Osteoblast (primary cell): ENCODE measurements at regions not wholly inside any gene's neighbourhood (a gene's known extent, or its start where the extent isn't known, plus 50 kb on each side); places are given as distances from the start of the nearest gene placed in this dataset.

Experiments used
- DNase-seq: peaks from one replicate; pipeline ENCODE4 v3.0.0; 2011; ENCODE audit warnings: low spot score, mixed read lengths; ENCODE audit not compliant: insufficient read length; ENCODE audit errors: missing footprints
- H2AFZ ChIP-seq: 2 replicates; pipeline ENCODE4 v1.6.0; 2011; ENCODE audit warnings: mild to moderate bottlenecking, low read length
- H3K27ac ChIP-seq: 2 replicates; pipeline ENCODE4 v1.5.1; 2011; ENCODE audit warnings: mild to moderate bottlenecking, low read depth, low read length, moderate library complexity
- H3K27me3 ChIP-seq: 2 replicates; pipeline ENCODE4 v1.6.0; 2012; ENCODE audit warnings: mild to moderate bottlenecking, control low read depth, inconsistent platforms, low read length, moderate library complexity; ENCODE audit not compliant: insufficient read depth
- H3K36me3 ChIP-seq: 2 replicates; pipeline ENCODE4 v1.5.1; 2011; ENCODE audit warnings: mild to moderate bottlenecking, low read length, control low read depth, moderate library complexity; ENCODE audit not compliant: insufficient read depth
- H3K4me1 ChIP-seq: 2 replicates; pipeline ENCODE4 v1.5.1; 2011; ENCODE audit warnings: mild to moderate bottlenecking, low read length, control low read depth, moderate library complexity; ENCODE audit not compliant: insufficient read depth
- H3K4me2 ChIP-seq: 2 replicates; pipeline ENCODE4 v1.6.0; 2011; ENCODE audit warnings: mild to moderate bottlenecking, low read length; ENCODE audit not compliant: insufficient read depth
- H3K4me3 ChIP-seq: fragments of 200-600 bp; sonication (generic); 3 replicates; pipeline ENCODE4 v1.5.1; 2012; ENCODE audit warnings: mild to moderate bottlenecking, low read length, inconsistent platforms; ENCODE audit not compliant: insufficient read depth
- H3K79me2 ChIP-seq: 2 replicates; pipeline ENCODE4 v1.6.0; 2012; ENCODE audit warnings: mild to moderate bottlenecking, low read length, control low read depth, inconsistent platforms; ENCODE audit not compliant: insufficient read depth
- H3K9me3 ChIP-seq: 2 replicates; pipeline ENCODE4 v1.5.1; 2011; ENCODE audit warnings: low read depth, low read length, control low read depth
- H4K20me1 ChIP-seq: 2 replicates; pipeline ENCODE4 v1.6.0; 2012; ENCODE audit warnings: mild to moderate bottlenecking, low read length, control low read depth; ENCODE audit not compliant: insufficient read depth
- CTCF ChIP-seq: IDR thresholded peaks from 2 replicates; pipeline ENCODE4 v1.5.1; 2011; ENCODE audit warnings: mild to moderate bottlenecking, low read depth, low read length, moderate library complexity; ENCODE audit errors: extremely low read depth

GRCh38 chr2:6647046-6647445, 218.7 kb downstream of the CMPK2 start:
- Histone ChIP-seq H4K20me1 (no peaks in the 10 kb centered on the region), H3K27ac (no peak overlapping the region), H3K9me3 (peaks cover 3% of the 10 kb centered on the region), H3K36me3 (no peaks in the 10 kb centered on the region), H3K4me1 (no peaks in the 10 kb centered on the region), H2AFZ (no peak overlapping the region), H3K27me3 (no peaks in the 10 kb centered on the region), H3K79me2 (no peaks in the 10 kb centered on the region), H3K4me3 (no peak overlapping the region), H3K4me2 (no peak overlapping the region)
- DNase-seq: no peak
- no peak for TF ChIP-seq CTCF

GRCh38 chr2:6648596-6649247, 217.0 kb downstream of the CMPK2 start:
- Histone ChIP-seq H3K4me2 (no peak overlapping the region), H3K4me1 (no peaks in the 10 kb centered on the region), H4K20me1 (no peaks in the 10 kb centered on the region), H2AFZ (no peak overlapping the region), H3K27ac (no peak overlapping the region), H3K4me3 (no peak overlapping the region), H3K9me3 (peaks cover 4% of the 10 kb centered on the region), H3K79me2 (no peaks in the 10 kb centered on the region), H3K27me3 (no peaks in the 10 kb centered on the region), H3K36me3 (no peaks in the 10 kb centered on the region)
- no peak for TF ChIP-seq CTCF
- no peak for DNase-seq

DNA sequence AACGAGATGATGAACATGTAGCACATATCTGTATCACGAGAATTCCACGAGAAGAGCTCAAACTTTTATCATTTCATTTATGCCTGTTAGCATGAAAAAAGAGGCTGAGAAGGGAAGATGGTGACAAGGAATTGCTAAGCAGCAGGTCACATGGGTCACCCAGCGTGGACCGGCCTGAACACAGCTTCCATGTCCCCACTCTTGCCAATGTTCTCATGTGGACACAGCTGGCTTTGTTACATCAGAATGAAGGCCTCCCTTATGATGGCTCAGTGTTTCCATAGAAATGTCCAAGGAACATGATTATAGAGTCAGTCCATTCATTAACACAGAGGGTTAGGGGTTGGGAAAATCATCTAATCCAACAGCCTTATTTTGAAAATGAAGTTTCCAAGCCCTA, 215.4 kb downstream of the CMPK2 start:
- Histone ChIP-seq H3K27ac (no peak overlapping the region), H3K4me2 (no peak overlapping the region), H3K36me3 (no peaks in the 10 kb centered on the region), H3K4me1 (no peaks in the 10 kb centered on the region), H3K9me3 (peaks cover 7% of the 10 kb centered on the region), H3K27me3 (no peaks in the 10 kb centered on the region), H3K79me2 (no peaks in the 10 kb centered on the region), H2AFZ (no peak overlapping the region), H4K20me1 (no peaks in the 10 kb centered on the region), H3K4me3 (no peak overlapping the region)
- TF ChIP-seq CTCF: no peak
- DNase-seq: no peak

GRCh38 chr2:6652251-6652650, 213.5 kb downstream of the CMPK2 start:
- Histone ChIP-seq H3K27ac (no peak overlapping the region), H3K9me3 (peaks cover 7% of the 10 kb centered on the region), H3K79me2 (no peaks in the 10 kb centered on the region), H3K4me2 (no peak overlapping the region), H2AFZ (no peak overlapping the region), H4K20me1 (no peaks in the 10 kb centered on the region), H3K4me3 (no peak overlapping the region), H3K36me3 (no peaks in the 10 kb centered on the region), H3K27me3 (no peaks in the 10 kb centered on the region), H3K4me1 (no peaks in the 10 kb centered on the region)
- TF ChIP-seq CTCF: no peak
- no peak for DNase-seq
